GM21786 (cell line): ENCODE measurements at regions not wholly inside any gene's neighbourhood (a gene's known extent, or its start where the extent isn't known, plus 50 kb on each side); places are given as distances from the start of the nearest gene placed in this dataset.
"Not testable (repeated sequence)": the region's sequence is repeated elsewhere in the genome, so short reads cannot be mapped to it uniquely, and the experiment has no call there.

Experiments
- ATAC-seq: cut with Tn5 transposase; IDR thresholded peaks from one replicate; pipeline ENCODE4 v1.9.1; 2021; ENCODE audit not compliant: unreplicated experiment

GRCh38 chr6:121634586-121634985, 199.1 kb downstream of the GJA1 start:
- not testable (repeated sequence) for ATAC-seq

DNA sequence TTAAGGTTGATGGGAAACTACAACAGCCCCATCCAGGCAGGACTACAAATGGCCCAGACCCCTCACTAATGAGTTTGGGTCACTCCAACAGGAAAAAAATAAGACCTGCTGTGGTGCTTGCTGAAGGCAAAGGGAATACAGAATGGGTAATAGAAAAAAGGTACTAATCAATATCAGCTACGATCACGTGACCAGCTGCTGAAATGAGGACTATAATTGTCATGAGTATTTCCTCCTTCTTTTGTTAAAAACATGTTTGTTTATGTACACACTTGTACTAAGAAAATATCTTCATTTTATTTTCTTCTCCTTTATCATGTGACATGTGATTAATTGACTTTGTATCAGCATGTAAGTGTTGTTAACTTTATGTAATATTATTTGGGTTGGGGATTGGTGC, 199.9 kb downstream of the GJA1 start:
- ATAC-seq, result no peak

GRCh38 chr6:121636217-121636616, 200.8 kb downstream of the GJA1 start:
- ATAC-seq, result not testable (repeated sequence)

- no peak for ATAC-seq
These were observed 203.6 kb downstream of the GJA1 start for GRCh38 chr6:121639021-121639420.

- no peak for ATAC-seq
These were observed 205.7 kb downstream of the GJA1 start for GRCh38 chr6:121641158-121641557.

DNA sequence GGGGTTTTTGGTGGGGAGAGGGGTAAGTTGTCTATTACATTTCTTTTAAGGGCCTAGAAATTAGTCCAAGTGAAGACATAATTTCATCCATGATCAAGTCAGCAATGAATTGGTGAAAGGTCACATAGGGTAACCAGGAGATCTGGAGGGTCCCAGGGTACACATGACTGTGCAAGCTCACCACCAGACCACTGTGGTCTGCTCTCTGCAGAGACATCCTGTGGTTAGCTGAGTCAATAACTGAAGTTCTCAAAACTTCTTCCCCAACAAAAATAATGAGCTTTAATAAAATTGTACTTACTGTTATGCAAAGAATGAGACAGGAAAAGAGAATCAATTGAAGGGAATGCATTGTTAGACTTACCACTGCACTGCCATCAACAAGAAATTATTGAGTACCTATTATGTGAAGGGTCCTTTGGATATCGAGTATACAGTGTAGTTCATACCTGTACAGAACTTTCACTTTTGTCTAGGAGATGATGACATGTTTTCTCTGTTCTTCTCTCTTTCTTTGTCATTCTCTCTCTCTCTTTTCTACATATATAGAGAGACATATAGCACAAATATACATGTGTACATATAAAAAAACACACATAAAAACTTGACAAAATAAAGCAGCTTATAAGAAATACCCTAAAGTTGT, 209.8 kb downstream of the GJA1 start:
- ATAC-seq, result peak; percentile 44

DNA sequence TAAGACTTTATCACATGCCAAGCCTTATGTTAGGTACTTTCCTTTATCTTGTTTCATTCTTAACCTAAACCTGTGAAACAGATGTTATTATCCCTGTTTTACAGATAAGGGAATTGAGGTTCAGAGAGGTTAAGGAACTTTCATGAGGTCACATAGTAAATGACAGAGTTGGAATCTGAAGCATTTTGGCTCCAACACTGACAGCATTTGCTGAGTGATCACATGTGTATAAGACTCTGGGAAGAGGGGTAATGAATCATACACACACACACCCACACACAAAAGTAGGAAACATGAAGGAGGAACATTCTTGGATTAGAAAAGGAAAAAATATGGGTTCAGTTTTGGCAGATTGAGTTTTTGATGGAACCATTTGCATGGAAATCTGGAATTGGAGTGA, 212.5 kb downstream of the GJA1 start:
- no peak for ATAC-seq

DNA sequence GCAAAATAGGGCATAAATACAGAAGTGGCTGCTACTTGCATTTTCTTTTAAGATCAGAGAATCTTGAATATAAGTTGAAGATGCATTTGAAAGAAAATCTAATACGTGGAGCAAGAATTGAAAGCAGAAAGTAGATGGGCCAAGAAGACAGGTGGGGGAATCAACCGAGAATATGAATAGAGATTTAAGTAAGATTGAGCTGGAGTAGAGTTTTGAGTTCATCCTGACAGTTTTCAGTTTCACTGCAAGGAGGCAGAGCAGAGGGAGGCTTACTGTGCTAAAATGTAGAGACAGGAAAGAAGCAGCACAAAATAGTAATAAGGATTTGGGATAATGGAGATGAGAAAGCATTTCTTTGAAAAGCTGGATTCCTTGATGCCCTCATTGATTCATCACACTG, 214.5 kb downstream of the GJA1 start:
- no peak for ATAC-seq

DNA sequence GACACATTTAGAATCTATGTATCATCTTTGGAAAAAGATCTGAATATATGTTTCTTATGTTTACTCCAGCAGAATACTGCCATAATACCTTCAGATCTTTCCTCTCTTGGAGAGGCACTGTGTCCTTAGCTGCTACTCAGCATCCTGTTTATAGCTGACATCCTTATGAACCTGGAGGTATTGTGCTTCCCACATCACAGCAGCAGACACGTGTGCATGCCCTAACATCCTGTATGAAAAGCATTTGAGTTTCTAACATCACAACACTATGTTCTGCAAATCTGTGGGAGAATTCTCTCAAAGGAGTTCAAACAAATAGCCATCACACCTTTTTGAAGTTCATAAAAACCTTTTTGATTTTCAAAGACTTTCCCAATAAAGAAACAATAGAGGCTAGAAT, 216.0 kb downstream of the GJA1 start:
- ATAC-seq, result no peak

- no peak for ATAC-seq
These were observed 216.8 kb downstream of the GJA1 start for GRCh38 chr6:121652223-121652622.

- ATAC-seq, result no peak
These were observed 217.5 kb downstream of the GJA1 start for GRCh38 chr6:121652726-121653623.

- ATAC-seq, result no peak
These were observed 218.2 kb downstream of the GJA1 start for GRCh38 chr6:121653624-121654008.

GRCh38 chr6:121657972-121658371, 222.5 kb downstream of the GJA1 start:
- ATAC-seq, result no peak

DNA sequence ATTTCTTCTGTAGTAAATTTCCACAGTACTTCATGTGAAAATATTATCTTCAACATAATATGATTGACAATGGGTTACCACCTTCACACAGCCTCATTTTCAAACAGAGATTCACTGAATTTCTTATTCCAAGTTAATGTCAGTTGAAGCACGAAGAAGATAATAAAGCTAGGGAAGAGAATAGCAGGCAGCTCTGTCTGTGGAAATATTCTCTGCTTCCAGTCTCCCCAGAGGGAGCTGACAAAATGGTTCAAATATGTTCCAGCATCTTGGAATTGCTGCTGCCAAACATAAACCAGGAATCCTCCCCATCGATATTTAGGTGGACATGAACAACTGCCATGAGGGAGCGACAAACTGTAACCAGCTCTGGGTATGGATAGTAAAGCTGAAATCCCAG, 224.8 kb downstream of the GJA1 start:
- no peak for ATAC-seq

GRCh38 chr6:121663292-121663810, 227.9 kb downstream of the GJA1 start:
- ATAC-seq, result no peak

- ATAC-seq, result no peak
These were observed 228.7 kb downstream of the GJA1 start for GRCh38 chr6:121664158-121664557.

DNA sequence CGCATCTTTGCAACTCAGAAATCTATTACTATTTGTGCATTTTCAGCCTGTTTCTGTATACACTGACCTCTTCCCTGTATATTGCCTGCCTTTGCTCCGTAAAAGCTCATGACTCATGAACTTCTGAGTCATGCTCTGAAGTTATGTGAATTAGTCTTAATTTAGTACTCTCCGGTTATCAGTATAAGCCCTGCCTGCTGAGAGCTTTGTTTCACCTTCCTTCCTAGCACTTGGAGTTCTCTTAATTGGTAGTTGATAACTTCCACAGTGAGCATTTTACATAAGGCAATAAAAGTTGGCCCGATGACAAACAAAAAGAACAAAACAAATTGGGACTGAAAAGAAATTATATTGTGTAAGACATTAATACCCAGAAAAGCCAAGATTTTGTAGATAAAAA, 231.4 kb downstream of the GJA1 start:
- no peak for ATAC-seq

DNA sequence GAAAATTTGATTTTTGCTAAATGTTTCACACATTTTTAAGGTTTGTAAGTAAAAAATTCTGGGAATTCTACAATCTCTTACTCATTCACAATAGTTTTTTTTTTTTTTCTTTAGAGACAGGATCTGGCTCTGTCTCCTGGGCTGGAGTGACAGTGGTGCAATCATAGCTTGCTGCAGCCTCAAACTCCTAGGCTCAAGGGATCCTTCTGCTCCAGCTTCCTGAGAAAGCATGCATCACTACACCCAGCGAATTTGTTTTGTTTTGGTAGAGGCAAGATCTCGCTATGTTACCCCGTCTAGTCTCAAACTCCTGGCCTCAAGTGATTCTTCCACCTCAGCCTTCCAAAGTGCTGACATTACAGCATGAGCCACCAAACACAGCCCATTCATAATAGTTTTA, 232.8 kb downstream of the GJA1 start:
- no peak for ATAC-seq

DNA sequence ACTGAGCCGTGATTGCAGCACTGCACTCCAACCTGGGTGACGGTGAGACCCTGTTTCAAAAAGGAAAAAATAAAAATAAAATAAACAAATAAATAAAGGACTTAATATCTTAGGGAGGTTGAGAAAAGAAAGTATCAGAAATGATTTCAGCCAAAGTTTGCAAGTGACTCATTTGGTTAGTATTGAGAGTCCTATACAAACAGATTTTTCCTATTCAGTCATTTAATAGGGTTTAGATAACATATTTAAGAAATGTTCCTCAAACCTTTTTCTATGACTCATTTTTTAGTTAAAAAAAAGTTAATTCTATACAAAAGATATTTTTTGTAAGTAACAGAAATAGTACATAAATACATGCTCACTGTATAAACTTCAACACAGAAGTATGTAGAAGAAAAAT, 235.1 kb downstream of the GJA1 start:
- ATAC-seq, result no peak

GRCh38 chr6:121677571-121677970, 242.1 kb downstream of the GJA1 start:
- ATAC-seq, result no peak

- no peak for ATAC-seq
These were observed 242.8 kb downstream of the GJA1 start for GRCh38 chr6:121678245-121678644.

DNA sequence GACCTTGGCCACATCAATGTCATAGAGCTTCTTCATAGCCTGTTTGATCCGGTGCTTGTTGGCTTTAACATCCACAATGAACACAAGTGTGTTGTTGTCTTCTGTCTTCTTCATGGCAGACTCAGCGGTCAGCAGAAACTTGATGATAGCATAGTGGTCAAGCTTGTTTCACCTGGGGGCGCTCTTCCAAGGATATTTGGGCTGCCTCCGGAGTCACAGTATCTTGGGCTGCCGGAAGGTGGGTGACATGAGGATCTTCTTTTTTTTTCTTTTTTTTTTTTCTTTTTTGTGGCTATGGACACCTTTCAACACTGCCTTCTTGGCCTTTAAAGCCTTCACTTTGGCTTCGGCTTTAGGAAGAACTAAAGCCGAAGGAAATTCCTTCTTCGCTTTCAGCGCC, 244.6 kb downstream of the GJA1 start:
- ATAC-seq, result no peak
